ENCODE measurements at regions not wholly inside any gene's neighbourhood (a gene's known extent, or its start where the extent isn't known, plus 50 kb on each side); places are given as distances from the start of the nearest gene placed in this dataset.
A peak's percentile ranks its signal among the peaks of the same experiment; 100 is the strongest.
"Not testable (repeated sequence)": the region's sequence is repeated elsewhere in the genome, so short reads cannot be mapped to it uniquely, and the experiment has no call there.

DNA sequence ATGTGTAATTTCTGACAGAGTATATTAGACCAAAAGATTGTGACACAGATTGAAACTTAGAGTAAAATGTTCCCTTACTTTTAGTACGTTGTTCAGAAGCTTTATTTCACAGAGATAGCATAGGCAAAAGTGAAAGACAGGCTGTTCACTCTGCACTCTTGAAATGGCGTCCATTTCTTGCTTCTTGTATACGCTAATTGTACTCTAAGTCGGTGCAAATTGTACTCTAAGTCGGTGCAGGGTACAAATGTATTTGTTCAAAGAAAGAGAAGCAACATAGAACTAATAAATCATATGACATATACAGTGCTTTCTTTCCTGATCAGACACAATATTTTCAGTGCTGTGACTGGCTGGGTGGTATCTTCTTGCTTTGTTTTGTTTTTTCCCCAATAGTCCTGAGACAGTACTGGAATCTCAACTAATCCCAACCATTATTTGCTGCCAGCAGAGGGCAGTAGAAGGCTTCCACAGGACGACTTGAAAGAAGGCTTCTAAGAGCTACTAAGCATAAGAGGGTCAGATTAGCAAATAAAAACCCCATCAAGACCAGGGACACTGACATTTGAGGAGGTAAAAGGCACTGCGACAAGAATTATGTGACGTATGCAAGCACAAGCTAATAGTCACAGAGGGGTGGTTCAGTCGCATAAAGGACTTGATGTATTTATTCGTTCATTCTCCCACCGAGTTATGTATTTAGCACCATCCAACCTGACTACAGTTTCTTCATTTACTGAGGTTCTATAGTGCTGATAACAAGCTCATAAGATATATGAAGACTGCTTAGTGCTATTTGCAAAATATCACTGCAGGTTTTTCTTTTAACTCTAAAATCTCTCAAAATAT lies 831.8 kb downstream of the TAF11L14 start:
- no peak overlapping the region for H3K4me3 ChIP-seq (ENCODE audit: low read depth, low read length)
- no peaks in the 10 kb centered on the region for H3K27me3 ChIP-seq (ENCODE audit: control insufficient read depth, insufficient read depth, low read length)
- 0 out of 2 replicates have a peak, but pooled peaks cover 2% of the 10 kb centered on the region for H3K4me1 ChIP-seq (ENCODE audit: control insufficient read depth, insufficient read depth, low read length)
- H3K9ac ChIP-seq (ENCODE audit: low read depth, low read length): no peak overlapping the region
- H3K27ac ChIP-seq (ENCODE audit: low read depth, low read length): no peak overlapping the region
- no peaks in the 10 kb centered on the region for H3K36me3 ChIP-seq (ENCODE audit: control insufficient read depth, insufficient read depth, low read length)
- H3K9me3 ChIP-seq (ENCODE audit: control insufficient read depth, insufficient read depth, low read length): no peaks in the 10 kb centered on the region

DNA sequence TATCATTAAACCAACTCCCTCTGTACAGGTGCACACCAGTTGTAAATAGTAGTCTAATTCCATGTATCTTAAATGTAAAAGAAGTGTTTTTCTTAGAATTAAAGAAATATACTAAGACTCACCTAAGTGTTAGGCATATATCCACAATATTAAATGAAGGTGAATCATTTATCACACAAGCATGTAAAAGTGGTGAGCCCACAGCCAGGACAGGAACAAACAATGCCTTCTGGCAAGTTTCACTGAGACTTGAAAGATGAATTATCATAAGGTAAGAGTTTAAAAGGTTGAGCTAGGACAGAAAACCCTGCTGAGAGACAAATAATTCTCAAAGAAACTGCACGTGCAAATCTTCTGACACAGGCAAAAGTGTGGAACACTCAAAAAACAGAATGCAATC lies 832.5 kb downstream of the TAF11L14 start:
- Histone ChIP-seq H3K9ac (ENCODE audit: low read depth, low read length) (no peak overlapping the region), H3K27ac (ENCODE audit: low read depth, low read length) (no peak overlapping the region), H3K36me3 (ENCODE audit: control insufficient read depth, insufficient read depth, low read length) (no peaks in the 10 kb centered on the region), H3K4me1 (ENCODE audit: control insufficient read depth, insufficient read depth, low read length) (0 out of 2 replicates have a peak, but pooled peaks cover 2% of the 10 kb centered on the region), H3K9me3 (ENCODE audit: control insufficient read depth, insufficient read depth, low read length) (peaks cover 5% of the 10 kb centered on the region; the same call in 1 of the 2 replicates), H3K27me3 (ENCODE audit: control insufficient read depth, insufficient read depth, low read length) (no peaks in the 10 kb centered on the region), H3K4me3 (ENCODE audit: low read depth, low read length) (no peak overlapping the region)

DNA sequence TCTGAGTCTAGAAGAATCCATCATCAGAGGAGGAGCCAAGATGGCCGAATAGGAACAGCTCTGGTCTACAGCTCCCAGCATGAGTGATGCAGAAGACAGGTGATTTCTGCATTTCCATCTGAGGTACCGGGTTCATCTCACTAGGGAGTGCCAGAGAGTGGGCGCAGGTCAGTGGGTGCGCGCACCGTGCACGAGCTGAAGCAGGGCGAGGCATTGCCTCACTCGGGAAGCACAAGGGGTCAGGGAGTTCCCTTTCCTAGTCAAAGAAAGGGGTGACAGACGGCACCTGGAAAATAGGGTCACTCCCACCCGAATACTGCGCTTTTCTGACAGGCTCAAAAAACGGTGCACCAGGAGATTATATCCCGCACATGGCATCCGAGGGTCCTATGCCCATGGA lies 837.5 kb downstream of the TAF11L14 start:
- H3K27me3 ChIP-seq (ENCODE audit: control insufficient read depth, insufficient read depth, low read length); H3K9ac ChIP-seq (ENCODE audit: low read depth, low read length); H3K4me3 ChIP-seq (ENCODE audit: low read depth, low read length); H3K27ac ChIP-seq (ENCODE audit: low read depth, low read length); H3K9me3 ChIP-seq (ENCODE audit: control insufficient read depth, insufficient read depth, low read length); H3K4me1 ChIP-seq (ENCODE audit: control insufficient read depth, insufficient read depth, low read length); H3K36me3 ChIP-seq (ENCODE audit: control insufficient read depth, insufficient read depth, low read length): not testable (repeated sequence)

DNA sequence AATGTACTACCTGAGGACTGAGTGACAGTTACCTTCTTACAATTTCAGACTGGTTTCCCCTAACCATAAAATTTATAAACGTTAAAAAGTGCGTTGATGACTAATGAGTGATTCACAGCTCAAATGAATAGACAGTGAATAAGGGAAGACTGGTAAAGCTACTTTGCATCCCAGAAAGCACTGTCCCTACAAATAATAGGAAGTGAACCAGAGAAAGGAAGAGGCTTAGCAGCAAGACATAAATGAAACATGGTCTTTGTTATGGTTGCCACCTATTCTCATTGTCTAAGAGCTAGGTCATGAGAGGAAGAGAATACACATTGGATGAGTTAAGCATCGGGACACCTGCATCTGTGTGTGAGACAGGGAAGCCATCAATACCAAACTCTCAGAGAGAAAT lies 849.2 kb downstream of the TAF11L14 start:
- Histone ChIP-seq H3K9me3 (ENCODE audit: control insufficient read depth, insufficient read depth, low read length) (no peaks in the 10 kb centered on the region), H3K27me3 (ENCODE audit: control insufficient read depth, insufficient read depth, low read length) (no peaks in the 10 kb centered on the region), H3K36me3 (ENCODE audit: control insufficient read depth, insufficient read depth, low read length) (no peaks in the 10 kb centered on the region), H3K27ac (ENCODE audit: low read depth, low read length) (peak overlapping the region; percentile 58), H3K9ac (ENCODE audit: low read depth, low read length) (no peak overlapping the region), H3K4me1 (ENCODE audit: control insufficient read depth, insufficient read depth, low read length) (peaks cover 26% of the 10 kb centered on the region; the same call in 1 of the 2 replicates), H3K4me3 (ENCODE audit: low read depth, low read length) (no peak overlapping the region)

DNA sequence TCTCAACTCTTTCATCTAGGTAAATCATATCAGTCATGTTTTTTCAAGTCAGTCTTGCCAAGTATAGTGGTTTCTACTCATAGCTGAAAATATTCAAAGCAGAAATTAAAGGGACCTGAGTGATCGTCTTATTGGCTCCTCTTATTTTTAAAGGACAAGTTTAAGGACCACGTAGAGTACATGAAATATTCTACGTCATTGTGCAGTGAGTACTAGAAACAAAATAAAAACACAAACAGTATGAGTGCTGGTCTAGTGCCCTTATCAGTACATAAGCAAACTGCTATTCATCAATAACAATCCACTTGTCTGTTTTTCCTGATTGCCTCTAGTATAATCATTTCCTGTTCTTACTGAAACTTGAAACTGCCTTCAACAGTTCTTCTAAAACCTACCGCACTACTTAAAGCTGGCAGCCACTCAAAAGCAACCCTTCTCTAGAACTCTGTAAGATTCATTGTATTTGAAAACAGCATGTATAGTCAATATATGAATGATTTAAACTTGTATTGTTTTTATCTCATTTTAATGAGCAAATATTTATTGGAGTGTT lies 853.7 kb downstream of the TAF11L14 start:
- no peaks in the 10 kb centered on the region for H3K27me3 ChIP-seq (ENCODE audit: control insufficient read depth, insufficient read depth, low read length)
- H3K4me1 ChIP-seq (ENCODE audit: control insufficient read depth, insufficient read depth, low read length): peaks cover 21% of the 10 kb centered on the region; the same call in 1 of the 2 replicates
- H3K9me3 ChIP-seq (ENCODE audit: control insufficient read depth, insufficient read depth, low read length): no peaks in the 10 kb centered on the region
- no peak overlapping the region for H3K27ac ChIP-seq (ENCODE audit: low read depth, low read length)
- H3K4me3 ChIP-seq (ENCODE audit: low read depth, low read length): no peak overlapping the region
- H3K36me3 ChIP-seq (ENCODE audit: control insufficient read depth, insufficient read depth, low read length): no peaks in the 10 kb centered on the region
- no peak overlapping the region for H3K9ac ChIP-seq (ENCODE audit: low read depth, low read length)

DNA sequence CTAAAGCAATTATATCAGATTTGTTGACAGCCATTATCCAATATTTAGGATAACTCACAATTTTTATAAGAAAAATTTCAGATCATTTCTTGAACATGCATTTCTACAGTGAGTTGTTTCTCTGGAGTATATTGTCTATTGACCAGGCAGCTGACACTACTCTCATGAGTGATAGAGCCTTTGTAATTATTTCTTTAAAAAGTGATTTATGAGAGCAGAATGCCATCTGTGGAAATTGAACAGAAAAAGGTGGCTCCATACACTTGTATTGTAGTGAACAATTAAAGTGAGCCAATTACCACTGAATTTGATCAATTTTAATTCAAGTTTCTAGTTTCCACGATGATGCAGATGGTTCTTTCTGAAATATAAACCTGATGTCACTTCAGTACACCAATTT lies 855.4 kb downstream of the TAF11L14 start:
- no peaks in the 10 kb centered on the region for H3K27me3 ChIP-seq (ENCODE audit: control insufficient read depth, insufficient read depth, low read length)
- H3K4me3 ChIP-seq (ENCODE audit: low read depth, low read length): no peak overlapping the region
- H3K36me3 ChIP-seq (ENCODE audit: control insufficient read depth, insufficient read depth, low read length): no peaks in the 10 kb centered on the region
- no peak overlapping the region for H3K27ac ChIP-seq (ENCODE audit: low read depth, low read length)
- no peak overlapping the region for H3K9ac ChIP-seq (ENCODE audit: low read depth, low read length)
- peaks cover 9% of the 10 kb centered on the region; the same call in 1 of the 2 replicates for H3K4me1 ChIP-seq (ENCODE audit: control insufficient read depth, insufficient read depth, low read length)
- no peaks in the 10 kb centered on the region for H3K9me3 ChIP-seq (ENCODE audit: control insufficient read depth, insufficient read depth, low read length)

DNA sequence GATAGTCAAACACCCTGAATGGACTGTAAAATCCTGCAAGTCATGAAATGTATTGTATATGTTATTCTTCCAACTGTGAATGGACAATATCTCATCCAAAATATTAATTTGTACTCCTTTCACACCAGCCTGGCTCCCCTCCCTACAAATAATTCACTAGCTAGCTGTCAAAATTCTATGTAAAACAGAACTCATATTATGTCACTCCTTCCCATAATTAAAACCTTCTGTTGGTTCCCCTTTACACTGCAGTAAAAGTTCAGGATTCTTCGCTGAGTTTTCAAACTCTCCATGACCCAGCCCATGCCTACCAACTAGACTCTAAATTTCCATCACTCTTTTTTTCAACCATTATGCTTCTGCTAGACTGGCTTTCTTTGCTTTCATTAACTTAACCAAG lies 857.1 kb downstream of the TAF11L14 start:
- no peaks in the 10 kb centered on the region for H3K9me3 ChIP-seq (ENCODE audit: control insufficient read depth, insufficient read depth, low read length)
- peaks cover 9% of the 10 kb centered on the region; the same call in 1 of the 2 replicates for H3K4me1 ChIP-seq (ENCODE audit: control insufficient read depth, insufficient read depth, low read length)
- no peak overlapping the region for H3K27ac ChIP-seq (ENCODE audit: low read depth, low read length)
- no peak overlapping the region for H3K4me3 ChIP-seq (ENCODE audit: low read depth, low read length)
- H3K36me3 ChIP-seq (ENCODE audit: control insufficient read depth, insufficient read depth, low read length): no peaks in the 10 kb centered on the region
- no peak overlapping the region for H3K9ac ChIP-seq (ENCODE audit: low read depth, low read length)
- no peaks in the 10 kb centered on the region for H3K27me3 ChIP-seq (ENCODE audit: control insufficient read depth, insufficient read depth, low read length)

DNA sequence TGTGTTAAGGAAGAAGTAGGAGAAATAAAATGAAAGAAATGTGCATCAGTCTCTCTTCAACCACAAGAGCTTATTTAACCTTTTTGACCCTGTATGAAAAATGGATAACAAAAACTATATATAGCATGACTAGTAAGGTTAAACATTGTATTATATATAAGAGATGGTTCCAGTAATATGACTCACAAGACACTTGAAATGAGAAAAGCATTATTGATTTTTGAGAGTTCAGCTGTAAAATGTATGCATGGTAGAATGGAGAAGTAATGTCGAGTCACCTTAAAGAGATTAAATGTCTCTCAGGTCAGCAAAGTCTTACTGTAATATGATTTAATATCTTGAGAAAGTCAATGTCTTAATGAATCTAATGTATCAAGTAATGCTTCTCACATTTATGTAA lies 860.9 kb downstream of the TAF11L14 start:
- no peak overlapping the region for H3K9ac ChIP-seq (ENCODE audit: low read depth, low read length)
- no peak overlapping the region for H3K27ac ChIP-seq (ENCODE audit: low read depth, low read length)
- no peaks in the 10 kb centered on the region for H3K36me3 ChIP-seq (ENCODE audit: control insufficient read depth, insufficient read depth, low read length)
- peaks cover 3% of the 10 kb centered on the region; the same call in 1 of the 2 replicates for H3K9me3 ChIP-seq (ENCODE audit: control insufficient read depth, insufficient read depth, low read length)
- H3K4me3 ChIP-seq (ENCODE audit: low read depth, low read length): no peak overlapping the region
- H3K27me3 ChIP-seq (ENCODE audit: control insufficient read depth, insufficient read depth, low read length): no peaks in the 10 kb centered on the region
- H3K4me1 ChIP-seq (ENCODE audit: control insufficient read depth, insufficient read depth, low read length): no peaks in the 10 kb centered on the region

DNA sequence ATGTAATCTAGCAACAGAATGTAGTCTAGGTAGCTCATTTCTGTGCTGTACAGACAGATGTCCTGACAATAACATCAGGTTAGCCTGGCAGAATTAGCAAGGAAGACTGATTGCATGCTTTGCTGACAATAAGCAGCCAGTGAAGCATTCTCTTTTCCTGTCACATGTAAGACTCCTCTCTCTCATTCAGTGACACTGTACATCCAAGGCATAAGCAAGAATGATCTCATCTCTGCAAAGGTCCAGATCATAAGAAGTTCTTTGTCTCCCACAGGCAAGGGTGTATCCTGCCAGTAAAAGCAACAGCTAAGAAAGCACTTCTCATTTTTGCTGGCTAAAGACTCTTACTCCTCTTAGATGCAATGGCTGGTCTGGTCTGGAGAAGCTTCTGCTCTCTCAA lies 861.8 kb downstream of the TAF11L14 start:
- H3K9me3 ChIP-seq (ENCODE audit: control insufficient read depth, insufficient read depth, low read length): peaks cover 3% of the 10 kb centered on the region; the same call in 1 of the 2 replicates

DNA sequence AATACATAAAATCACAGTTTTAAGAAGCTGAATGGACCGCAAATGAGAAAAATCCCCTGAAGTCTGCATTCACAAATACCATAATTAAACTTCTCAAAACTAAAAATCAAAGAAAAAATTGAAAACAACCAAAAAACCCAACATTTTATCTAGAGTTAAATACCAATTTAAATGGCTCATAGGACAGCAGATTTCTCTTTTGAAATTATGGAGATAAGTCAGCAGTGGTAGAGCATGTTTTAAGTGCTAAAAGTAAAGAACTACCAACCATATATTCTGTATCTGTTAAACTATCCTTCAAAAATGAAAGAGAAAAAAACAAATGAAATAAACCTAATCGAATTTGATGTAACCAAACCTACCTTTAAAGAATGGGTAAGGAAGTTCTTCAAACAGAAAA lies 862.8 kb downstream of the TAF11L14 start:
- Histone ChIP-seq H3K36me3 (ENCODE audit: control insufficient read depth, insufficient read depth, low read length) (no peaks in the 10 kb centered on the region), H3K9me3 (ENCODE audit: control insufficient read depth, insufficient read depth, low read length) (peaks cover 3% of the 10 kb centered on the region; the same call in 1 of the 2 replicates), H3K27ac (ENCODE audit: low read depth, low read length) (no peak overlapping the region), H3K4me1 (ENCODE audit: control insufficient read depth, insufficient read depth, low read length) (no peaks in the 10 kb centered on the region), H3K4me3 (ENCODE audit: low read depth, low read length) (no peak overlapping the region), H3K27me3 (ENCODE audit: control insufficient read depth, insufficient read depth, low read length) (no peaks in the 10 kb centered on the region), H3K9ac (ENCODE audit: low read depth, low read length) (no peak overlapping the region)

More for the DNA sequence above, 861.8 kb downstream of the TAF11L14 start:
- Histone ChIP-seq H3K27me3 (ENCODE audit: control insufficient read depth, insufficient read depth, low read length) (no peaks in the 10 kb centered on the region), H3K4me3 (ENCODE audit: low read depth, low read length) (no peak overlapping the region), H3K9ac (ENCODE audit: low read depth, low read length) (no peak overlapping the region), H3K4me1 (ENCODE audit: control insufficient read depth, insufficient read depth, low read length) (no peaks in the 10 kb centered on the region), H3K36me3 (ENCODE audit: control insufficient read depth, insufficient read depth, low read length) (no peaks in the 10 kb centered on the region), H3K27ac (ENCODE audit: low read depth, low read length) (no peak overlapping the region)

DNA sequence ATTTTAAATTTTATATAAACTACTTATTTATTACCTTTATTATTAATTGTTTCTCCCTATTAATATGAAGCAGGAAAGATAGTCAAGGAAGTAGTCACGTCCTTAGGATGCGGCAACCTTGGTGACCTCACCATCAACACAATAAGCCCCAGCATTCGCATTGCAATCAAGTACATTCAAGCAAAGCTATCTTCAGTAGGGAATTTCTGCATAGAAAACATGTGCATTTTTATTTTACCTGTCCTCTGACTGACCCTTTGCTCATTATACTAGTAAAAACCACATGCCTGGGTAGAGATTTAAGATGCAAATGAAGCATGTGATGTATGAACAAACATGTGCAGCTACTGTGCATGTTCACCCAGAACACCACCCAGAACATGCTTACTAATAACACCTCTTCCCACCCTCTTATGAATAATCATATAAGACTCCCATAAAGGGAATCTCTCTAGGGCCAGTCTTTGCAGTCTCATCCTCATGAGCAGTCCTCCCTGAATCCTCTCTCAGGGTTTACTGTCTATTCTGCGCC lies 869.6 kb downstream of the TAF11L14 start:
- no peak overlapping the region for H3K4me3 ChIP-seq (ENCODE audit: low read depth, low read length)
- no peaks in the 10 kb centered on the region for H3K9me3 ChIP-seq (ENCODE audit: control insufficient read depth, insufficient read depth, low read length)
- no peak overlapping the region for H3K9ac ChIP-seq (ENCODE audit: low read depth, low read length)
- H3K4me1 ChIP-seq (ENCODE audit: control insufficient read depth, insufficient read depth, low read length): peaks cover 19% of the 10 kb centered on the region
- no peak overlapping the region for H3K27ac ChIP-seq (ENCODE audit: low read depth, low read length)
- no peaks in the 10 kb centered on the region for H3K36me3 ChIP-seq (ENCODE audit: control insufficient read depth, insufficient read depth, low read length)
- H3K27me3 ChIP-seq (ENCODE audit: control insufficient read depth, insufficient read depth, low read length): no peaks in the 10 kb centered on the region
